Sigmoid colon (tissue), 3 donors: ENCODE measurements at regions not wholly inside any gene's neighbourhood (a gene's known extent, or its start where the extent isn't known, plus 50 kb on each side); places are given as distances from the start of the nearest gene placed in this dataset.

Experiments used
- CTCF ChIP-seq, 4 experiments: fragments of 450-650 bp in 3 of 4; fragments of 200-600 bp in 1 of 4; IDR thresholded peaks; one replicate each; pipeline ENCODE4 v1.5.1; 2016 to 2019; ENCODE audit warnings: antibody characterized with exemption in 4 of 4, mild to moderate bottlenecking in 3 of 4, moderate library complexity in 2 of 4
- POLR2A ChIP-seq, 2 donors: fragments of 450-650 bp; IDR thresholded peaks; one replicate each; pipeline ENCODE4 v1.6.1; 2016; ENCODE audit warnings: antibody characterized with exemption in 2 of 2, mild to moderate bottlenecking in 2 of 2, moderate library complexity in 2 of 2

DNA sequence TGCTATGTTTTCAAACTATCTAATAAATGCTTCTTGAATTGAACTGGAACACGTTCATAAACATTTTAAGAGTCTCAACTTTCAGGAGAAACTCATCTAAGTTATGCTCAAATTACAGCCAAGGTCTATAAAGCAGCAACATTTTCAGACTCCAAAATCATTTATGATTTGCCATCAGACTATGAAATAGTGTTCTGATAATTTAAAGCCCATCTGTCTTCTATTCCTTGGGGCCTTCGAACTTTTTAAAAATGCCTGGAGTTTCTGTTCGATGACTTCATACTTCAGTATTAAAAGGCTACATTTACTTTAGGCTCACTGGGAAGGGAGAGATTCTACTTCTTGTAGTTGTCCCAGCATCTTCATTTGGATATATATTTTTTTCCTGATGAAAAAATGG lies 73.6 kb upstream of the NXPH2 start:
- TF ChIP-seq POLR2A (IDR thresholded peaks at IDR 0.05): no peak
- no peak for TF ChIP-seq CTCF (IDR thresholded peaks at IDR 0.05)
